Fibroblast of skin of right biceps (primary cell): ENCODE measurements at regions not wholly inside any gene's neighbourhood (a gene's known extent, or its start where the extent isn't known, plus 50 kb on each side); places are given as distances from the start of the nearest gene placed in this dataset.

Source experiments
- DNase-seq: peaks from one replicate; pipeline ENCODE4 v3.0.0-alpha.2; 2013

DNA sequence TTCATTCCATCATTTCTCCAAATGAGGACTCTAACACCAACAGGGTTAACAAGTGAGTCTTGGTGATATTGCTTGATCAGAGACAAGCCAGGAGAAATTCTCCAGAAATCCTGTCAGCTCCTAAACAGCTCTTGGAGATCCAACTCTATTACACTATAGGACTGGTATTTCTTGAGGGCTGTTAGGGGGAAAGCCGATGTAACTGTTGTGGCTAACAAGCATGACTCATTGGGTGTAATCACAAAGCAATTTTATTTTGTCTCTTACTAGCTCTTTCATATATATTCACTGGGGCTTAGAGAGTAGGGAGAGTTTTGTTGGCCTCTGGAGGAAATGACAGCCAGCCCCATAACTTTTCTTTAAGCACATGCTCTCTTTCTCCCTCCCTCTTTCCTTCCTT, 613.7 kb upstream of the USP9Y start:
- peak; percentile 7 for DNase-seq
